Vagina (tissue), 2 donors: ENCODE measurements at regions not wholly inside any gene's neighbourhood (a gene's known extent, or its start where the extent isn't known, plus 50 kb on each side); places are given as distances from the start of the nearest gene placed in this dataset.

Experiments
- POLR2A ChIP-seq, 2 donors: fragments of 450-650 bp; IDR thresholded peaks; one replicate each; pipeline ENCODE4 v1.6.1; 2017; ENCODE audit warnings: antibody characterized with exemption in 2 of 2, mild to moderate bottlenecking in 2 of 2, moderate library complexity in 2 of 2
- POLR2AphosphoS5 ChIP-seq, 2 donors: sonication (generic); formaldehyde crosslinking; IDR thresholded peaks; one replicate each; pipeline ENCODE4 v1.9.0; 2017; ENCODE audit warnings: antibody characterized with exemption in 2 of 2, mild to moderate bottlenecking in 2 of 2, low read depth in 1 of 2; ENCODE audit not compliant: insufficient read depth in 1 of 2
- TF ChIP-seq, protein P1 (sequence below), 3 experiments: fragments of 450-650 bp in 2 of 3; fragments of 200-600 bp in 1 of 3; sonication (generic) in 1 of 3; IDR thresholded peaks; one replicate each; pipeline ENCODE4 v1.5.1; 2017 to 2019; ENCODE audit warnings: antibody characterized with exemption in 3 of 3, mild to moderate bottlenecking in 2 of 3, moderate library complexity in 2 of 3

GRCh38 chr13:54445865-54446264 is 1417.3 kb downstream of the OLFM4 start:
- TF ChIP-seq, protein P1, sequence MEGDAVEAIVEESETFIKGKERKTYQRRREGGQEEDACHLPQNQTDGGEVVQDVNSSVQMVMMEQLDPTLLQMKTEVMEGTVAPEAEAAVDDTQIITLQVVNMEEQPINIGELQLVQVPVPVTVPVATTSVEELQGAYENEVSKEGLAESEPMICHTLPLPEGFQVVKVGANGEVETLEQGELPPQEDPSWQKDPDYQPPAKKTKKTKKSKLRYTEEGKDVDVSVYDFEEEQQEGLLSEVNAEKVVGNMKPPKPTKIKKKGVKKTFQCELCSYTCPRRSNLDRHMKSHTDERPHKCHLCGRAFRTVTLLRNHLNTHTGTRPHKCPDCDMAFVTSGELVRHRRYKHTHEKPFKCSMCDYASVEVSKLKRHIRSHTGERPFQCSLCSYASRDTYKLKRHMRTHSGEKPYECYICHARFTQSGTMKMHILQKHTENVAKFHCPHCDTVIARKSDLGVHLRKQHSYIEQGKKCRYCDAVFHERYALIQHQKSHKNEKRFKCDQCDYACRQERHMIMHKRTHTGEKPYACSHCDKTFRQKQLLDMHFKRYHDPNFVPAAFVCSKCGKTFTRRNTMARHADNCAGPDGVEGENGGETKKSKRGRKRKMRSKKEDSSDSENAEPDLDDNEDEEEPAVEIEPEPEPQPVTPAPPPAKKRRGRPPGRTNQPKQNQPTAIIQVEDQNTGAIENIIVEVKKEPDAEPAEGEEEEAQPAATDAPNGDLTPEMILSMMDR (IDR thresholded peaks at IDR 0.05): no peak
- no peak for TF ChIP-seq POLR2A (IDR thresholded peaks at IDR 0.05)
- no peak for TF ChIP-seq POLR2AphosphoS5 (IDR thresholded peaks at IDR 0.05; ENCODE audit: insufficient read depth in 1 of 2, low read depth in 1 of 2)
